ENCODE measurements at regions not wholly inside any gene's neighbourhood (a gene's known extent, or its start where the extent isn't known, plus 50 kb on each side); places are given as distances from the start of the nearest gene placed in this dataset.

- WGBS (ENCODE audit: insufficient coverage, low coverage, missing lambda C conversion rate) = 7% methylated on average over 1 of the region's 1 CpG
- Histone ChIP-seq H3K36me3 (ENCODE audit: control insufficient read depth, insufficient read depth, low read length) (no peaks in the 10 kb centered on the region), H3K27me3 (ENCODE audit: control insufficient read depth in 2 of 2, insufficient read depth in 2 of 2, low read length in 2 of 2) (no peaks in the 10 kb centered on the region), H3K9me3 (replicated peaks; ENCODE audit: control insufficient read depth, insufficient read depth, low read depth, low read length) (no peaks in the 10 kb centered on the region; the same call in 1 of the 2 replicates), H3K4me2 (ENCODE audit: insufficient read depth, low read length) (no peak overlapping the region), H3K27ac (ENCODE audit: extremely low read depth, low read depth, low read length) (no peak overlapping the region), H3K9me1 (ENCODE audit: control insufficient read depth, insufficient read depth, low read length) (no peaks in the 10 kb centered on the region), H3K9ac (ENCODE audit: insufficient read depth in 1 of 2, low read depth in 2 of 2, low read length in 2 of 2) (no peak overlapping the region), H3K79me2 (ENCODE audit: control insufficient read depth, insufficient read depth, low read length) (no peaks in the 10 kb centered on the region), H3K4me1 (replicated peaks in 1 of 2; ENCODE audit: control insufficient read depth in 2 of 2, insufficient read depth in 2 of 2, low read length in 2 of 2) (no peaks in the 10 kb centered on the region), H4K20me1 (replicated peaks; ENCODE audit: control insufficient read depth, insufficient read depth, low read length) (no peaks in the 10 kb centered on the region), H3K4me3 (no peak overlapping the region), H2AFZ (ENCODE audit: low read depth, low read length) (no peak overlapping the region)
- ChIA-PET CTCF (ENCODE audit: low intra/inter-chr PET ratio) (no interaction called here), POLR2A (no interaction called here)
- FAIRE-seq (no peak), ATAC-seq (no peak), DNase-seq (ENCODE audit: extremely low read depth in 1 of 4, low spot score in 3 of 4) (no peak)
- no TSS peak for BruUV-seq (replicated peaks)
- intact Hi-C loops (cut with micrococcal nuclease) (no loop called here), in situ Hi-C loops (cut with MboI) (no loop called here)
- TF ChIP-seq, protein P1, sequence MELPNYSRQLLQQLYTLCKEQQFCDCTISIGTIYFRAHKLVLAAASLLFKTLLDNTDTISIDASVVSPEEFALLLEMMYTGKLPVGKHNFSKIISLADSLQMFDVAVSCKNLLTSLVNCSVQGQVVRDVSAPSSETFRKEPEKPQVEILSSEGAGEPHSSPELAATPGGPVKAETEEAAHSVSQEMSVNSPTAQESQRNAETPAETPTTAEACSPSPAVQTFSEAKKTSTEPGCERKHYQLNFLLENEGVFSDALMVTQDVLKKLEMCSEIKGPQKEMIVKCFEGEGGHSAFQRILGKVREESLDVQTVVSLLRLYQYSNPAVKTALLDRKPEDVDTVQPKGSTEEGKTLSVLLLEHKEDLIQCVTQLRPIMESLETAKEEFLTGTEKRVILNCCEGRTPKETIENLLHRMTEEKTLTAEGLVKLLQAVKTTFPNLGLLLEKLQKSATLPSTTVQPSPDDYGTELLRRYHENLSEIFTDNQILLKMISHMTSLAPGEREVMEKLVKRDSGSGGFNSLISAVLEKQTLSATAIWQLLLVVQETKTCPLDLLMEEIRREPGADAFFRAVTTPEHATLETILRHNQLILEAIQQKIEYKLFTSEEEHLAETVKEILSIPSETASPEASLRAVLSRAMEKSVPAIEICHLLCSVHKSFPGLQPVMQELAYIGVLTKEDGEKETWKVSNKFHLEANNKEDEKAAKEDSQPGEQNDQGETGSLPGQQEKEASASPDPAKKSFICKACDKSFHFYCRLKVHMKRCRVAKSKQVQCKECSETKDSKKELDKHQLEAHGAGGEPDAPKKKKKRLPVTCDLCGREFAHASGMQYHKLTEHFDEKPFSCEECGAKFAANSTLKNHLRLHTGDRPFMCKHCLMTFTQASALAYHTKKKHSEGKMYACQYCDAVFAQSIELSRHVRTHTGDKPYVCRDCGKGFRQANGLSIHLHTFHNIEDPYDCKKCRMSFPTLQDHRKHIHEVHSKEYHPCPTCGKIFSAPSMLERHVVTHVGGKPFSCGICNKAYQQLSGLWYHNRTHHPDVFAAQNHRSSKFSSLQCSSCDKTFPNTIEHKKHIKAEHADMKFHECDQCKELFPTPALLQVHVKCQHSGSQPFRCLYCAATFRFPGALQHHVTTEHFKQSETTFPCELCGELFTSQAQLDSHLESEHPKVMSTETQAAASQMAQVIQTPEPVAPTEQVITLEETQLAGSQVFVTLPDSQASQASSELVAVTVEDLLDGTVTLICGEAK (IDR thresholded peaks at IDR 0.05) = no peak
- TF ChIP-seq, protein P1 (CRISPR knock-in tag; IDR thresholded peaks at IDR 0.05) = no peak
- TF ChIP-seq CHCHD3 (CRISPR knock-in tag; IDR thresholded peaks at IDR 0.05) (no peak), ETS2 (tag; IDR thresholded peaks at IDR 0.05; ENCODE audit: borderline replicate concordance, poor library complexity, severe bottlenecking) (no peak)
These were observed 869.8 kb upstream of the MAN1A1 start for GRCh38 chr6:120219339-120219738.
